OCI-LY3 (cell line): ENCODE measurements at regions not wholly inside any gene's neighbourhood (a gene's known extent, or its start where the extent isn't known, plus 50 kb on each side); places are given as distances from the start of the nearest gene placed in this dataset.

Source experiments
- EZH2phosphoT487 ChIP-seq: fragments of 200-600 bp; shearing (Covaris generic); IDR thresholded peaks from 2 replicates; pipeline ENCODE4 v1.6.1; 2018; ENCODE audit warnings: antibody characterized with exemption, mixed run types, low read depth
- TF ChIP-seq, protein P1 (sequence below): fragments of 200-600, 300-600 bp; sonication (generic); IDR thresholded peaks from 2 replicates; pipeline ENCODE4 v1.5.1; 2014; ENCODE audit warnings: antibody characterized with exemption, low read length, low read depth

DNA sequence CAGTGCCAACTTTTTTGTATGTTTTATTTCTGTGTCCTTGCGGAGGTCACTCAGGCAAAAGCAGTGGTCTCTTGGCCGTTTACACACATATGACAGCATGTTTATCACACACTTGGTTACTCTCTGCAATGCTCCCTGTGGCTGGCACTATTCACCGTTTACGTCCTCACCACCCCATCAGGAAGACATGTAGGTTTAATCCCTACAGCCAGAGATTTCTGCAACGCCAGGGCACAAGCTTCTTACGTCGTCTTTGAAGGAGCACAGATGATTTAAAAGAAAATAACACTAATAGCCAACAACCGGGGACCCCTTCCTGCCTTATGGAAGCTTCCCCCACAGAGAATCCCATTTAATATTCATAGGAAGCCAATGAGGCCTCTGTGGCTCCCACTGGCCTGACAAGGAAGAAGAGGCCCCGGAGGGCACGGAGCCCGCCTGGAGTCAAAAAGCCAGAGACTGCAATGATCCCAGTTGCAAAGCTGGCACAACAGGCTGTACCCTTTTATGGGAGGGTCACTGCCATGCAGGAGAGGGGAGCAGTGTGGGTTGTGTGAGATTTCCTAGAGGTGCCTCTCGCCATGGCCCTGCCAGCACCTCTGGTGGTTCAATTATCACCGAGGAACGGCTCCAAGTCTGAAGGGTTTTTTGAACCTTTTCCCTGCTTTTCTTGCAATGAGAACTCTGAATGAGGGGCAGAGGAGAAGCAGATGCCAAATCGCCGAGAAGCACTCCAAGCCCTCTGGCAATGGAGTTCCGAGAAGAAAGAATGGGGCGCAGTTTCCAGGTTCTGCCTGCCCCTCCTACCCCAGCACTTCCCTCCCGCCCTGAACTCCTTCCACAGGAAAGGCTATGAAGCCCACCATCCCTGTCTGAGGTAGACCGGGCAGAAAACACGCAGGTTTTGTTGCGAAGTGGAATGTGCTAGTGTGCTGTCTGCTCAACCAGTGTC, 96.2 kb downstream of the THBS2 start:
- TF ChIP-seq, protein P1, sequence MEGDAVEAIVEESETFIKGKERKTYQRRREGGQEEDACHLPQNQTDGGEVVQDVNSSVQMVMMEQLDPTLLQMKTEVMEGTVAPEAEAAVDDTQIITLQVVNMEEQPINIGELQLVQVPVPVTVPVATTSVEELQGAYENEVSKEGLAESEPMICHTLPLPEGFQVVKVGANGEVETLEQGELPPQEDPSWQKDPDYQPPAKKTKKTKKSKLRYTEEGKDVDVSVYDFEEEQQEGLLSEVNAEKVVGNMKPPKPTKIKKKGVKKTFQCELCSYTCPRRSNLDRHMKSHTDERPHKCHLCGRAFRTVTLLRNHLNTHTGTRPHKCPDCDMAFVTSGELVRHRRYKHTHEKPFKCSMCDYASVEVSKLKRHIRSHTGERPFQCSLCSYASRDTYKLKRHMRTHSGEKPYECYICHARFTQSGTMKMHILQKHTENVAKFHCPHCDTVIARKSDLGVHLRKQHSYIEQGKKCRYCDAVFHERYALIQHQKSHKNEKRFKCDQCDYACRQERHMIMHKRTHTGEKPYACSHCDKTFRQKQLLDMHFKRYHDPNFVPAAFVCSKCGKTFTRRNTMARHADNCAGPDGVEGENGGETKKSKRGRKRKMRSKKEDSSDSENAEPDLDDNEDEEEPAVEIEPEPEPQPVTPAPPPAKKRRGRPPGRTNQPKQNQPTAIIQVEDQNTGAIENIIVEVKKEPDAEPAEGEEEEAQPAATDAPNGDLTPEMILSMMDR: no peak
- TF ChIP-seq EZH2phosphoT487: no peak
